GM23338 (cell line): ENCODE measurements at regions not wholly inside any gene's neighbourhood (a gene's known extent, or its start where the extent isn't known, plus 50 kb on each side); places are given as distances from the start of the nearest gene placed in this dataset.
A peak's percentile ranks its signal among the peaks of the same experiment; 100 is the strongest.

Source experiments
- ATAC-seq: fragments of 200-7000 bp; cut with Tn5 transposase; 3 replicates; pipeline ENCODE4 v1.9.1; 2020
- DNase-seq: peaks from one replicate; pipeline ENCODE4 v3.0.0-alpha.2; 2015; ENCODE audit warnings: low spot score
- H2AFZ ChIP-seq: fragments of 200-600 bp; sonication (generic); 2 replicates; pipeline ENCODE4 v1.8.0; 2016; ENCODE audit warnings: antibody characterized with exemption, mild to moderate bottlenecking, moderate library complexity
- H3F3A ChIP-seq: fragments of 200-600 bp; sonication (generic); replicated peaks from 2 replicates; pipeline ENCODE4 v1.8.0; 2017; ENCODE audit warnings: antibody characterized with exemption, mixed run types, low read depth
- H3K27ac ChIP-seq: fragments of 200-600 bp; sonication (generic); 2 replicates; pipeline ENCODE4 v1.6.1; 2016; ENCODE audit warnings: low read depth
- H3K27me3 ChIP-seq: fragments of 200-600 bp; sonication (generic); 2 replicates; pipeline ENCODE4 v1.8.0; 2016; ENCODE audit warnings: mild to moderate bottlenecking, mixed run types, moderate library complexity; ENCODE audit not compliant: insufficient read depth
- H3K36me3 ChIP-seq: fragments of 200-600 bp; sonication (generic); 2 replicates; pipeline ENCODE4 v1.8.0; 2016; ENCODE audit warnings: mild to moderate bottlenecking; ENCODE audit not compliant: insufficient read depth
- H3K4me1 ChIP-seq: fragments of 200-600 bp; sonication (generic); 2 replicates; pipeline ENCODE4 v1.8.0; 2016; ENCODE audit warnings: mild to moderate bottlenecking, moderate library complexity; ENCODE audit not compliant: insufficient read depth
- H3K4me2 ChIP-seq: fragments of 200-600 bp; sonication (generic); 2 replicates; pipeline ENCODE4 v1.7.1; 2017; ENCODE audit warnings: mixed run types
- H3K4me3 ChIP-seq: fragments of 200-600 bp; sonication (generic); 2 replicates; pipeline ENCODE4 v1.6.1; 2016; ENCODE audit warnings: mixed run types
- H3K79me2 ChIP-seq: fragments of 200-600 bp; sonication (generic); replicated peaks from 2 replicates; pipeline ENCODE4 v1.8.0; 2017; ENCODE audit warnings: mild to moderate bottlenecking; ENCODE audit not compliant: insufficient read depth
- H3K9me2 ChIP-seq: fragments of 200-600 bp; sonication (generic); 2 replicates; pipeline ENCODE4 v1.8.0; 2017; ENCODE audit not compliant: insufficient read depth
- H4K20me1 ChIP-seq: fragments of 200-600 bp; sonication (generic); replicated peaks from 2 replicates; pipeline ENCODE4 v1.8.0; 2017; ENCODE audit warnings: mild to moderate bottlenecking; ENCODE audit not compliant: insufficient read depth
- H3K27ac Mint-ChIP-seq: 2 replicates; pipeline ENCODE4 v1.8.0; 2020; ENCODE audit warnings: inconsistent platforms, mild to moderate bottlenecking, moderate library complexity, mixed read lengths
- H3K27me3 Mint-ChIP-seq: 3 replicates; pipeline ENCODE4 v1.8.0; 2022; ENCODE audit warnings: low read depth, mild to moderate bottlenecking, moderate library complexity, mixed read lengths, inconsistent platforms; ENCODE audit not compliant: insufficient read depth, poor library complexity
- H3K36me3 Mint-ChIP-seq: 3 replicates; pipeline ENCODE4 v1.8.0; 2021; ENCODE audit warnings: low read depth, mild to moderate bottlenecking, inconsistent platforms, moderate library complexity, mixed read lengths
- H3K4me1 Mint-ChIP-seq: 3 replicates; pipeline ENCODE4 v1.8.0; 2020; ENCODE audit warnings: mild to moderate bottlenecking, inconsistent platforms, mixed read lengths
- H3K4me3 Mint-ChIP-seq: 3 replicates; pipeline ENCODE4 v1.8.0; 2021; ENCODE audit warnings: moderate library complexity, mild to moderate bottlenecking, inconsistent platforms, mixed read lengths
- H3K9me3 Mint-ChIP-seq: 3 replicates; pipeline ENCODE4 v1.8.0; 2020; ENCODE audit warnings: moderate library complexity, mild to moderate bottlenecking, inconsistent platforms, mixed read lengths
- CREB1 ChIP-seq: fragments of 250-450 bp; sonication (Bioruptor Pico); IDR thresholded peaks from 2 replicates; pipeline ENCODE4 v1.5.0; 2020; ENCODE audit warnings: low read depth, mild to moderate bottlenecking, moderate library complexity
- EZH2phosphoT487 ChIP-seq: fragments of 200-600 bp; sonication (generic); IDR thresholded peaks from one replicate; pipeline ENCODE4 v1.8.1; 2018; ENCODE audit warnings: antibody characterized with exemption; ENCODE audit not compliant: unreplicated experiment
- JUNB ChIP-seq: IDR thresholded peaks from one replicate; pipeline ENCODE4 v1.6.1; 2016; ENCODE audit warnings: antibody characterized with exemption; ENCODE audit not compliant: unreplicated experiment
- NANOG ChIP-seq: IDR thresholded peaks from 2 replicates; pipeline ENCODE4 v1.6.1; 2016; ENCODE audit warnings: antibody characterized with exemption, borderline replicate concordance
- POLR2AphosphoS5 ChIP-seq: IDR thresholded peaks from 2 replicates; pipeline ENCODE4 v1.6.1; 2016; ENCODE audit warnings: antibody characterized with exemption, low read depth
- STAT1 ChIP-seq: IDR thresholded peaks from one replicate; pipeline ENCODE4 v1.6.1; 2016; ENCODE audit warnings: antibody characterized with exemption; ENCODE audit not compliant: unreplicated experiment
- TF ChIP-seq, protein P1 (sequence below): fragments of 250-450 bp; sonication (Bioruptor Pico); IDR thresholded peaks from 2 replicates; pipeline ENCODE4 v1.5.0; 2020; ENCODE audit warnings: mild to moderate bottlenecking, moderate library complexity
- TF ChIP-seq, protein P2 (sequence below), 2 experiments: fragments of 200-600 bp in 1 of 2; sonication (generic) in 1 of 2; conservative IDR thresholded peaks; 2 replicates each; pipeline versions ENCODE4 v1.5.1 to v1.6.1; 2016 to 2017; ENCODE audit warnings: antibody characterized with exemption in 2 of 2, low read depth in 2 of 2, mild to moderate bottlenecking in 2 of 2, moderate library complexity in 1 of 2

DNA sequence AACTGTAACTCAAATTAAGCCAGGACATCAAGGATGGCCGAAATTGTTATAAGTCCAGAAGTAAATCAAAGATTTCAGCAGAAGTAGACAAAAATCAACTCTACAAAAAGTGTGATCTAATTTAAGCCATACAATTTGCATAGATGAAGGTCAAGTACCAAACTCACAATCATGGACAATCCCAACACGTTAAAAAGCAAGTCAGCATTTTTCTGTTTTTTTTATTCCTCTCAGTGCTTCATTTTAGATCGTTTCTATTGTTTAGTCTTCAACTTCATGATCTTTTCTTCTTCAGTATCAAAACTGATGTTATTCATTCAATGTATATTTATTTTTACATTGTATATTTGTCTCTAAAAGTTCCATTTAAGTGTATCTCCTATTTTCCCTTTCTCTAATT, 674.3 kb upstream of the PHF14 start (continued):
- TF ChIP-seq, protein P1, sequence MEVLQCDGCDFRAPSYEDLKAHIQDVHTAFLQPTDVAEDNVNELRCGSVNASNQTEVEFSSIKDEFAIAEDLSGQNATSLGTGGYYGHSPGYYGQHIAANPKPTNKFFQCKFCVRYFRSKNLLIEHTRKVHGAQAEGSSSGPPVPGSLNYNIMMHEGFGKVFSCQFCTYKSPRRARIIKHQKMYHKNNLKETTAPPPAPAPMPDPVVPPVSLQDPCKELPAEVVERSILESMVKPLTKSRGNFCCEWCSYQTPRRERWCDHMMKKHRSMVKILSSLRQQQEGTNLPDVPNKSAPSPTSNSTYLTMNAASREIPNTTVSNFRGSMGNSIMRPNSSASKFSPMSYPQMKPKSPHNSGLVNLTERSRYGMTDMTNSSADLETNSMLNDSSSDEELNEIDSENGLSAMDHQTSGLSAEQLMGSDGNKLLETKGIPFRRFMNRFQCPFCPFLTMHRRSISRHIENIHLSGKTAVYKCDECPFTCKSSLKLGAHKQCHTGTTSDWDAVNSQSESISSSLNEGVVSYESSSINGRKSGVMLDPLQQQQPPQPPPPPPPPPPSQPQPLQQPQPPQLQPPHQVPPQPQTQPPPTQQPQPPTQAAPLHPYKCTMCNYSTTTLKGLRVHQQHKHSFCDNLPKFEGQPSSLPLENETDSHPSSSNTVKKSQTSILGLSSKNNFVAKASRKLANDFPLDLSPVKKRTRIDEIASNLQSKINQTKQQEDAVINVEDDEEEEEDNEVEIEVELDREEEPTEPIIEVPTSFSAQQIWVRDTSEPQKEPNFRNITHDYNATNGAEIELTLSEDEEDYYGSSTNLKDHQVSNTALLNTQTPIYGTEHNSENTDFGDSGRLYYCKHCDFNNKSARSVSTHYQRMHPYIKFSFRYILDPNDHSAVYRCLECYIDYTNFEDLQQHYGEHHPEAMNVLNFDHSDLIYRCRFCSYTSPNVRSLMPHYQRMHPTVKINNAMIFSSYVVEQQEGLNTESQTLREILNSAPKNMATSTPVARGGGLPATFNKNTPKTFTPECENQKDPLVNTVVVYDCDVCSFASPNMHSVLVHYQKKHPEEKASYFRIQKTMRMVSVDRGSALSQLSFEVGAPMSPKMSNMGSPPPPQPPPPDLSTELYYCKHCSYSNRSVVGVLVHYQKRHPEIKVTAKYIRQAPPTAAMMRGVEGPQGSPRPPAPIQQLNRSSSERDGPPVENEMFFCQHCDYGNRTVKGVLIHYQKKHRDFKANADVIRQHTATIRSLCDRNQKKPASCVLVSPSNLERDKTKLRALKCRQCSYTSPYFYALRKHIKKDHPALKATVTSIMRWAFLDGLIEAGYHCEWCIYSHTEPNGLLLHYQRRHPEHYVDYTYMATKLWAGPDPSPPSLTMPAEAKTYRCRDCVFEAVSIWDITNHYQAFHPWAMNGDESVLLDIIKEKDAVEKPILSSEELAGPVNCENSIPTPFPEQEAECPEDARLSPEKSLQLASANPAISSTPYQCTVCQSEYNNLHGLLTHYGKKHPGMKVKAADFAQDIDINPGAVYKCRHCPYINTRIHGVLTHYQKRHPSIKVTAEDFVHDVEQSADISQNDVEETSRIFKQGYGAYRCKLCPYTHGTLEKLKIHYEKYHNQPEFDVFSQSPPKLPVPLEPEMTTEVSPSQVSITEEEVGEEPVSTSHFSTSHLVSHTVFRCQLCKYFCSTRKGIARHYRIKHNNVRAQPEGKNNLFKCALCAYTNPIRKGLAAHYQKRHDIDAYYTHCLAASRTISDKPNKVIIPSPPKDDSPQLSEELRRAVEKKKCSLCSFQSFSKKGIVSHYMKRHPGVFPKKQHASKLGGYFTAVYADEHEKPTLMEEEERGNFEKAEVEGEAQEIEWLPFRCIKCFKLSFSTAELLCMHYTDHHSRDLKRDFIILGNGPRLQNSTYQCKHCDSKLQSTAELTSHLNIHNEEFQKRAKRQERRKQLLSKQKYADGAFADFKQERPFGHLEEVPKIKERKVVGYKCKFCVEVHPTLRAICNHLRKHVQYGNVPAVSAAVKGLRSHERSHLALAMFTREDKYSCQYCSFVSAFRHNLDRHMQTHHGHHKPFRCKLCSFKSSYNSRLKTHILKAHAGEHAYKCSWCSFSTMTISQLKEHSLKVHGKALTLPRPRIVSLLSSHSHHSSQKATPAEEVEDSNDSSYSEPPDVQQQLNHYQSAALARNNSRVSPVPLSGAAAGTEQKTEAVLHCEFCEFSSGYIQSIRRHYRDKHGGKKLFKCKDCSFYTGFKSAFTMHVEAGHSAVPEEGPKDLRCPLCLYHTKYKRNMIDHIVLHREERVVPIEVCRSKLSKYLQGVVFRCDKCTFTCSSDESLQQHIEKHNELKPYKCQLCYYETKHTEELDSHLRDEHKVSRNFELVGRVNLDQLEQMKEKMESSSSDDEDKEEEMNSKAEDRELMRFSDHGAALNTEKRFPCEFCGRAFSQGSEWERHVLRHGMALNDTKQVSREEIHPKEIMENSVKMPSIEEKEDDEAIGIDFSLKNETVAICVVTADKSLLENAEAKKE (CRISPR knock-in tag) = no peak
- TF ChIP-seq STAT1 = no peak
- TF ChIP-seq, protein P2, sequence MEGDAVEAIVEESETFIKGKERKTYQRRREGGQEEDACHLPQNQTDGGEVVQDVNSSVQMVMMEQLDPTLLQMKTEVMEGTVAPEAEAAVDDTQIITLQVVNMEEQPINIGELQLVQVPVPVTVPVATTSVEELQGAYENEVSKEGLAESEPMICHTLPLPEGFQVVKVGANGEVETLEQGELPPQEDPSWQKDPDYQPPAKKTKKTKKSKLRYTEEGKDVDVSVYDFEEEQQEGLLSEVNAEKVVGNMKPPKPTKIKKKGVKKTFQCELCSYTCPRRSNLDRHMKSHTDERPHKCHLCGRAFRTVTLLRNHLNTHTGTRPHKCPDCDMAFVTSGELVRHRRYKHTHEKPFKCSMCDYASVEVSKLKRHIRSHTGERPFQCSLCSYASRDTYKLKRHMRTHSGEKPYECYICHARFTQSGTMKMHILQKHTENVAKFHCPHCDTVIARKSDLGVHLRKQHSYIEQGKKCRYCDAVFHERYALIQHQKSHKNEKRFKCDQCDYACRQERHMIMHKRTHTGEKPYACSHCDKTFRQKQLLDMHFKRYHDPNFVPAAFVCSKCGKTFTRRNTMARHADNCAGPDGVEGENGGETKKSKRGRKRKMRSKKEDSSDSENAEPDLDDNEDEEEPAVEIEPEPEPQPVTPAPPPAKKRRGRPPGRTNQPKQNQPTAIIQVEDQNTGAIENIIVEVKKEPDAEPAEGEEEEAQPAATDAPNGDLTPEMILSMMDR (conservative IDR thresholded peaks at IDR 0.05; ENCODE audit: low read depth in 2 of 2) = no peak
- no peak for TF ChIP-seq CREB1
- no peak for TF ChIP-seq EZH2phosphoT487
- TF ChIP-seq JUNB = no peak
- TF ChIP-seq POLR2AphosphoS5 = no peak

GRCh38 chr7:10300577-10300976, 673.1 kb upstream of the PHF14 start:
- peaks cover 8% of the 10 kb centered on the region for H3K4me1 Mint-ChIP-seq
- H3K36me3 ChIP-seq = no peaks in the 10 kb centered on the region
- ATAC-seq = no peak; the same call in 2 of the 3 replicates
- H3K9me2 ChIP-seq = no peaks in the 10 kb centered on the region
- no peaks in the 10 kb centered on the region for H3K79me2 ChIP-seq
- no peaks in the 10 kb centered on the region for H3K36me3 Mint-ChIP-seq
- peaks cover 10% of the 10 kb centered on the region; the same call in 1 of the 2 replicates for H3K4me1 ChIP-seq
- H3K27ac ChIP-seq = no peak overlapping the region
- H3K4me3 ChIP-seq = no peak overlapping the region
- DNase-seq = no peak
- peak overlapping the region; percentile 95 for H2AFZ ChIP-seq
- H3K4me3 Mint-ChIP-seq = no peak overlapping the region
- no peak overlapping the region for H3K27ac Mint-ChIP-seq
- H3F3A ChIP-seq = no peaks in the 10 kb centered on the region
- no peak overlapping the region; the same call in 1 of the 2 replicates for H3K4me2 ChIP-seq
- no peaks in the 10 kb centered on the region for H3K27me3 Mint-ChIP-seq
- H3K27me3 ChIP-seq = no peaks in the 10 kb centered on the region
- H4K20me1 ChIP-seq = no peaks in the 10 kb centered on the region
- H3K9me3 Mint-ChIP-seq = no peaks in the 10 kb centered on the region
- TF ChIP-seq EZH2phosphoT487 = no peak
- no peak for TF ChIP-seq NANOG
- TF ChIP-seq STAT1 = no peak
- TF ChIP-seq, protein P2 (conservative IDR thresholded peaks at IDR 0.05; ENCODE audit: low read depth in 2 of 2) = no peak
